OCI-LY7 (cell line): ENCODE measurements at regions not wholly inside any gene's neighbourhood (a gene's known extent, or its start where the extent isn't known, plus 50 kb on each side); places are given as distances from the start of the nearest gene placed in this dataset.

Source experiments
- BruUV-seq: library from RNA; stranded (reverse); fragments of 400-500 nt; replicated peaks from 2 replicates; lab custom pipeline; 2021; lab: Mats Ljungman, UMichigan
- CTCF ChIA-PET: fragments of 300-600 bp; sonication (Branson Sonifier 250); formaldehyde crosslinking; loops from one replicate; lab custom pipeline; 2022; ENCODE audit warnings: antibody characterized with exemption; ENCODE audit not compliant: unreplicated experiment; lab: Charles Lee
- POLR2A ChIA-PET: fragments of 300-600 bp; sonication (Branson Sonifier 250); formaldehyde crosslinking; loops from one replicate; lab custom pipeline; 2022; ENCODE audit warnings: antibody characterized with exemption; lab: Charles Lee
- DNase-seq: peaks from one replicate; pipeline ENCODE4 v3.0.0-alpha.2; 2015; ENCODE audit warnings: low spot score
- H2AFZ ChIP-seq: fragments of 200-600 bp; sonication (generic), shearing (Covaris generic); 2 replicates; pipeline ENCODE4 v1.6.1; 2014; ENCODE audit warnings: mild to moderate bottlenecking, antibody characterized with exemption, low read length, moderate library complexity
- H3K27ac ChIP-seq: fragments of 200-600 bp; sonication (generic); 2 replicates; pipeline ENCODE4 v1.5.1; 2014; ENCODE audit warnings: mixed run types, low read depth, mild to moderate bottlenecking, moderate library complexity, low read length, inconsistent platforms; ENCODE audit not compliant: poor library complexity, severe bottlenecking
- H3K36me3 ChIP-seq: fragments of 200-600 bp; sonication (generic); 2 replicates; pipeline ENCODE4 v1.6.1; 2014; ENCODE audit warnings: mild to moderate bottlenecking, antibody characterized with exemption, low read length, moderate library complexity, mixed read lengths; ENCODE audit not compliant: insufficient read depth
- H3K4me1 ChIP-seq: fragments of 200-600 bp; sonication (generic); 2 replicates; pipeline ENCODE4 v1.5.1; 2014; ENCODE audit warnings: mild to moderate bottlenecking, low read length; ENCODE audit not compliant: insufficient read depth, poor library complexity, severe bottlenecking
- H3K4me2 ChIP-seq: fragments of 200-600 bp; sonication (generic); 2 replicates; pipeline ENCODE4 v1.6.1; 2014; ENCODE audit warnings: mild to moderate bottlenecking, low read length
- H3K4me3 ChIP-seq: fragments of 200-600 bp; sonication (generic); 2 replicates; pipeline ENCODE4 v1.5.1; 2014; ENCODE audit warnings: mild to moderate bottlenecking, low read depth, low read length; ENCODE audit not compliant: poor library complexity, severe bottlenecking
- H3K79me2 ChIP-seq: fragments of 200-600 bp; sonication (generic); 2 replicates; pipeline ENCODE4 v1.6.1; 2016; ENCODE audit warnings: low read depth, mild to moderate bottlenecking, low read length, moderate library complexity, mixed read lengths; ENCODE audit not compliant: insufficient read depth
- H3K9me2 ChIP-seq: fragments of 200-600 bp; sonication (generic); 2 replicates; pipeline ENCODE4 v1.6.1; 2016; ENCODE audit warnings: mild to moderate bottlenecking, low read length, mixed read lengths; ENCODE audit not compliant: insufficient read depth
- H3K9me3 ChIP-seq: fragments of 200-600 bp; sonication (generic); 2 replicates; pipeline ENCODE4 v1.6.1; 2014; ENCODE audit warnings: mild to moderate bottlenecking, mixed run types, low read length, mixed read lengths
- H4K20me1 ChIP-seq: fragments of 200-600 bp; sonication (generic); 2 replicates; pipeline ENCODE4 v1.6.1; 2014; ENCODE audit warnings: mild to moderate bottlenecking, antibody characterized with exemption, low read length, moderate library complexity, mixed read lengths; ENCODE audit not compliant: insufficient read depth
- CTCF ChIP-seq: fragments of 200-600 bp; sonication (generic); conservative IDR thresholded peaks from 2 replicates; pipeline ENCODE4 v1.5.1; 2014; ENCODE audit warnings: mild to moderate bottlenecking, antibody characterized with exemption, low read length, moderate library complexity, mixed read lengths
- EZH2phosphoT487 ChIP-seq: fragments of 200-600 bp; sonication (generic); IDR thresholded peaks from 2 replicates; pipeline ENCODE4 v1.6.1; 2018; ENCODE audit warnings: low read depth, borderline replicate concordance, mild to moderate bottlenecking, mixed run types, antibody characterized with exemption, low read length, moderate library complexity, mixed read lengths
- intact Hi-C: fragments of 100-400 bp; cut with micrococcal nuclease; formaldehyde crosslinking; loops from one replicate; pipeline ENCODE4 v1.10.0; 2022; ENCODE audit not compliant: unreplicated experiment

DNA sequence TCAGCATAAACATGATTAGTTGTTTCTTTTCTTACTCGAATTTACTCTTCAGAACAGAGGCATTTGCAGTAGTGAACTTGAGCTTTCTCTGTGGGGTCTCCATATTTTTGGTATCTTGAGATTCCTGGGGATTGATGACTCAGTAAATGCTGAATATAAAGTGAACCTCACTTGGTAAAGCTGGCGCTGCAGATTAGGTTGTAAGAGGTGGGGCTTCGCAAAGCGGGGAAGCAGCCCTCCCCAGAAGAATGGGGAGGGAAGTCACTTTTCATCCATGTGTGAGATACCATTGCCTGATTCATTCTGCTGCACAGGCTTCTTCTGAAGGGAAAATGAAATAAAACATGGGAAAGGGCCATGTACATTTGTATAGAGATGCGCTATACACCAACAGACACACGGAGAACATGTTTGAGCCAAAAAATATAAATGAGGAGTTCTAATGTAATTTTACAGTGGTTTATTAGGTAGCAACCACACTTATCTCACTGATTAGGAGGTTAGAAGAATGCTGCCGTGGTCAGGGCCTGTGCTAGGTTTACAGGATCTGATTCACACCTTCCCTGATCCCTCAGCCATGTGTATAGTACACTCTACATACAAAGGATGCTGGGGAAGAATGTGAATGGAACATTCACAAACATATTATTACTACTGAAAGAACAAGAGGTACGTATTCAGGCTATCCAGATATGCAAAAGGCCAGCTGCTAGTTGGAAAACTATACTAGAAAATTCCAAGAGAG is 63.5 kb downstream of the DNTTIP2 start:
- H3K36me3 ChIP-seq = no peaks in the 10 kb centered on the region
- no peak for TF ChIP-seq EZH2phosphoT487
- TF ChIP-seq CTCF = no peak
- no TSS peak for BruUV-seq
- H3K9me2 ChIP-seq = no peaks in the 10 kb centered on the region
- H3K79me2 ChIP-seq = no peaks in the 10 kb centered on the region
- H3K9me3 ChIP-seq = no peaks in the 10 kb centered on the region
- no peak for DNase-seq
- H3K27ac ChIP-seq = no peak overlapping the region
- POLR2A ChIA-PET = interaction anchor here (0.6 to 1.1 kb wide), 5 partner anchors 130 to 1806 kb away, joined by 3 to 6 read pairs (median 3); no protein-coding TSS in a partner anchor
- H3K4me1 ChIP-seq = peaks cover 33% of the 10 kb centered on the region
- no peak overlapping the region for H3K4me2 ChIP-seq
- no peak overlapping the region for H2AFZ ChIP-seq
- intact Hi-C loops = loop anchor here (2.0 to 10.0 kb wide), 3 partner anchors 65 to 381 kb away; partner anchors contain the start of gene BCAR3
- no peaks in the 10 kb centered on the region for H4K20me1 ChIP-seq
- no peak overlapping the region for H3K4me3 ChIP-seq
- CTCF ChIA-PET = interaction anchor here (1.3 to 5.3 kb wide), 4 partner anchors 17 to 190 kb away, joined by 3 to 45 read pairs (median 7); no protein-coding TSS in a partner anchor

DNA sequence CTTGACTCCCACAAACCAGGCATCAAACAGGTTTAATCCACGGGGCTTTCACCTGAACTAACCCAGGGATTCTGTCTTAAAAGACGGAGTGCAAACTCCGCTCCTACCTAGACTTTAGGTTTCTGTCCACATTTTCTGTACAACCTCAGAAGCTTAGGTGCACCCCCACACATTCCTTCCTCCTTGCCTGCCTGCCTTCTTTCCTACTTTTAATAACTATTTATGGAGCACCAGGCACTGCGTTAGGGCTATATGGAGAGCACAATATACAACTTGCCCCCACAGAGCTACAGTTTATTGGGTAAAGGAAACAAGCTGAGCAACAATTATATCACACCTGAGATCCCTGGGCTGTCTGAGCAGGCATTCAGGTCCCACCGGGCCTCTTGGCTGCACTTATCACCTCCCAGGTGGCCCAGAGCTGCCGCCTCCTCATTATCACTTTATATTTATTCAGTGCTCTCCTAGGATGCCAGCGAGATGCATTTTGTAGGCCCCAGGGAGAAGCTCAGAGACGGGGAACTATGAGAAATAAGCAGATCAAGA is 64.1 kb downstream of the DNTTIP2 start:
- Histone ChIP-seq H3K79me2 (no peaks in the 10 kb centered on the region), H3K4me3 (no peak overlapping the region), H3K36me3 (no peaks in the 10 kb centered on the region), H3K9me3 (no peaks in the 10 kb centered on the region), H2AFZ (no peak overlapping the region), H3K9me2 (no peaks in the 10 kb centered on the region), H3K27ac (no peak overlapping the region), H3K4me1 (peaks cover 33% of the 10 kb centered on the region), H3K4me2 (no peak overlapping the region), H4K20me1 (no peaks in the 10 kb centered on the region)
- DNase-seq = no peak
- BruUV-seq = no TSS peak
- ChIA-PET POLR2A (interaction anchor here (0.6 to 2.1 kb wide), 8 partner anchors 10 to 330 kb away, joined by 3 to 15 read pairs (median 4); no protein-coding TSS in a partner anchor), CTCF (interaction anchor here (1.1 to 5.3 kb wide), 6 partner anchors 16 to 189 kb away, joined by 3 to 45 read pairs (median 5); no protein-coding TSS in a partner anchor)
- intact Hi-C loops = loop anchor here (1.0 to 10.0 kb wide), 4 partner anchors 64 to 380 kb away; partner anchors contain the start of gene BCAR3
- TF ChIP-seq EZH2phosphoT487 = no peak
- no peak for TF ChIP-seq CTCF
